ENCODE measurements at regions not wholly inside any gene's neighbourhood (a gene's known extent, or its start where the extent isn't known, plus 50 kb on each side); places are given as distances from the start of the nearest gene placed in this dataset.

DNA sequence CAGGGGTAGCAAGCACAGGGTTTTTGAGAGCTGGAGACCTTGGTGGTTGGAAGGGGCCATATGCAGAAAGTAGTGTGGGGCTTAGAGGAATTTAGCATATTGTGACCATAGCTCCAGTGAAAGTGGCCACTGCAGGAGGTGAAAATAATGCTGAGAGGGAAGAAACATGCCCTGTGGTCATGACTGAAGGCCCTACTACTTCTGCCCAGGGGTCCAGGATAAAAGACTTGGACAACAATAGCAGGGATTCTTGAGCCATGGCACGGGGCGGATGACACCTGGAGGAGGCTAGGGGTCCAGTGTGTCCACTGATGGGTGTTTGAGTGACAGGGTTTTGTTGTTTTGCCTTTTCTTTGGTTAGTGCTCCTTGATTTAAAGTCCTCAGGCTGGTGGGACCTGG, 694.6 kb downstream of the CPS1 start:
- TF ChIP-seq CTCF (IDR thresholded peaks at IDR 0.05; ENCODE audit: low read depth, low read length) (no peak), MYC (IDR thresholded peaks at IDR 0.05; ENCODE audit: low read depth, low read length) (no peak)

All from NB4 (cell line).